ENCODE measurements at regions not wholly inside any gene's neighbourhood (a gene's known extent, or its start where the extent isn't known, plus 50 kb on each side); places are given as distances from the start of the nearest gene placed in this dataset.

DNA sequence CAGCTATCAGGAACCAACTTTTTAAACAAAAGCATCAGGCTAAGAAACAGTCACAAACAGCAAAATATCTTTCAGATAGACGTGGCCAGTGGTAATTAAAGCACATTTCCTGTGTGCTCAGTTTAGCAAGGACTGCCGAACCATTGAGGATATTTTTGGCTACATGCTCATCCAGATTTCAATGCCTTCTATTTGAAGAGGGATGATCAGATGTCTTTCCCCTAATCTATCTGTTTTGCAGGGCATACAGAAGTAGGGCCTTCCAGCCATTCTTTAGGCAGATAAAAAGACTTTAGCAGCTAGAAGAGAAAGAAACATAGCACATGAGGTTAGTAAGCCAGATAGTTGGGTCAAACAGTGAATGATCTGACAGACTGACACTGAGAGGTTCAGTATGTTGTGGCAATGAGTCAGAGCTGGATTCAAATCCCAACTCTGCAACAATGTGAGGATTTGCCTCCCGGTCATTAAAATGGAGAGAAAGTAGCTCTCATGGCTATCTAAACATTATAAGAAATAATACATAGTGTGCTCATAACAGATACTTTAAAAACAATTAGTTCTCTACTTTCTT lies 100.0 kb upstream of the PRKG2 start:
- TF ChIP-seq, protein P1, sequence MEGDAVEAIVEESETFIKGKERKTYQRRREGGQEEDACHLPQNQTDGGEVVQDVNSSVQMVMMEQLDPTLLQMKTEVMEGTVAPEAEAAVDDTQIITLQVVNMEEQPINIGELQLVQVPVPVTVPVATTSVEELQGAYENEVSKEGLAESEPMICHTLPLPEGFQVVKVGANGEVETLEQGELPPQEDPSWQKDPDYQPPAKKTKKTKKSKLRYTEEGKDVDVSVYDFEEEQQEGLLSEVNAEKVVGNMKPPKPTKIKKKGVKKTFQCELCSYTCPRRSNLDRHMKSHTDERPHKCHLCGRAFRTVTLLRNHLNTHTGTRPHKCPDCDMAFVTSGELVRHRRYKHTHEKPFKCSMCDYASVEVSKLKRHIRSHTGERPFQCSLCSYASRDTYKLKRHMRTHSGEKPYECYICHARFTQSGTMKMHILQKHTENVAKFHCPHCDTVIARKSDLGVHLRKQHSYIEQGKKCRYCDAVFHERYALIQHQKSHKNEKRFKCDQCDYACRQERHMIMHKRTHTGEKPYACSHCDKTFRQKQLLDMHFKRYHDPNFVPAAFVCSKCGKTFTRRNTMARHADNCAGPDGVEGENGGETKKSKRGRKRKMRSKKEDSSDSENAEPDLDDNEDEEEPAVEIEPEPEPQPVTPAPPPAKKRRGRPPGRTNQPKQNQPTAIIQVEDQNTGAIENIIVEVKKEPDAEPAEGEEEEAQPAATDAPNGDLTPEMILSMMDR (IDR thresholded peaks at IDR 0.05; ENCODE audit: low read depth, low read length, poor library complexity, severe bottlenecking) = no peak
- TF ChIP-seq EZH2phosphoT487 (IDR thresholded peaks at IDR 0.05; ENCODE audit: borderline replicate concordance, low read length) = no peak

All from DOHH2 (cell line).